ENCODE measurements at regions not wholly inside any gene's neighbourhood (a gene's known extent, or its start where the extent isn't known, plus 50 kb on each side); places are given as distances from the start of the nearest gene placed in this dataset.

- DNase-seq (ENCODE audit: low read depth), result no peak
These were observed 340.1 kb upstream of the MGMT start for GRCh38 chr10:129126982-129127381.

DNA sequence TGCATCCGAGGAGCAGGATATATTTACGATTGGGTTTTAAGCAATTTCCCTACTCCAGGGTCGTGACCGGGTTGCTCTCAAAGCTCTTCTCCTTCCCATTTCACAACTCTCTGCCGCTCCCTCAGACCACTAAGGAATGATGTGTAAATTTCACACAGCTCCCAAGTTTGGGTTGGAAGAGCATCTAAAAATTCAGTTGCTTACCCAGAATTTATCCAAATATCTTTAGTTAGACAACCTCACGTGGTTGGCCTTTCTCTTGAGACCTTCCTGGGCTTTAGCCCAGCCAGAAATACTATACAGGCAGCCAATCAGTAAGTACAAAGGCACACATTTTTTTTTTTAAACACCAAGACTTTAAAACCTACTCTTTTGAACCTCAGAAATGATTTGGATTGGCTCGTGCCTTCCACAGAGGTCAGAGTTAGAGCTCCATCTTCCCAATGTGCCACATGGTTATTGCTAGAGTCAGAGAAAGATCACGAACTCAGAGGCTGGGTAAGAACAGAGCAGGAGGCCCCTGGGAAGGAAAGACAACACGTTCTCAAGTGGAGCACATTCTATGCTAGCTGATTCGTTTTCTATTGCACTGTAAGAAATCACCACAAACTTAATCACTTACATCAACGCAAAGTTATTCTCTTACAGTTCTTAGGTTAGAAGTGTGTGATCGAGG lies 335.4 kb upstream of the MGMT start:
- no peak for DNase-seq (ENCODE audit: low read depth)

- DNase-seq (ENCODE audit: low read depth), result no peak
These were observed 333.2 kb upstream of the MGMT start for GRCh38 chr10:129133856-129134255.

DNA sequence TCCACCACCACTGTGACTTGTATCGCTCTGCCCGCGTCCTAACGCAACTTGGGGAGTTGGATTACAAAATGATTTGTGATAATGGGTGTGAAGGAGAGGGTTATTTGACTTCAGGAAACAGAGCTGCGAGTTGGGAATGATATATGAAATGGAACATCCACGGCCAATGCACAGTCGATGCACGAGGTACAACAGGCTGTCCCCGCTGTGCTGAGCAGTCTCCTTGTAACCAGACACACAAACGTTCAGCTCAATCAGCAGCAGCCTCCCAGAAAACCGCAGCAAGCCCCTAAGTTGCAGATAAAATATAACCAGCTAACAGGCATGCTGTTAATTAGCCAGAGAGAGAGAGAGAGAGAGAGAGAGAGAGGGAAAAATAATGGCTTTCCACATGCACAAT lies 332.7 kb upstream of the MGMT start:
- no peak for DNase-seq (ENCODE audit: low read depth)

- DNase-seq (ENCODE audit: low read depth), result no peak
These were observed 331.4 kb upstream of the MGMT start for GRCh38 chr10:129135624-129136023.

DNA sequence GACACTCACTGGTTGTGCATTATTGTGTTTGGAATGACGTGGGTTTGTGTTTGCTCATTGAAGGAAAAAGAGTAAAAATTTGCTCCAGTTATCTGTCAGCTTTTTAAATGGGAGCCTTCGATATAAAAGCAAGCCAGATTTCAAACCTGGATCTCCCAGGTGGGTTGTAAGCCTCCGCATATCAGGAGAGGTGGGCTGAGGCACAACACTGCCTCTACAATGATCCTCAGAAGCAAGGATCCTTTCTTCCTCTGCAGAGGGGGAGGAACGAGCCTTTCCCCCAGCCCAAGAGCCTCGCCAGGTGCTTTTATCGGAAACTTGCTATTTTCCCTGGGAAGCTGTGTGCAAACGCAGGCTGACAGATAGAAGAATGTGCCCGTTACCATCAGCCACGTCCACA lies 331.0 kb upstream of the MGMT start:
- no peak for DNase-seq (ENCODE audit: low read depth)

- no peak for DNase-seq (ENCODE audit: low read depth)
These were observed 330.1 kb upstream of the MGMT start for GRCh38 chr10:129136951-129137350.

GRCh38 chr10:129140921-129141885 lies 325.8 kb upstream of the MGMT start:
- DNase-seq (ENCODE audit: low read depth), result no peak

DNA sequence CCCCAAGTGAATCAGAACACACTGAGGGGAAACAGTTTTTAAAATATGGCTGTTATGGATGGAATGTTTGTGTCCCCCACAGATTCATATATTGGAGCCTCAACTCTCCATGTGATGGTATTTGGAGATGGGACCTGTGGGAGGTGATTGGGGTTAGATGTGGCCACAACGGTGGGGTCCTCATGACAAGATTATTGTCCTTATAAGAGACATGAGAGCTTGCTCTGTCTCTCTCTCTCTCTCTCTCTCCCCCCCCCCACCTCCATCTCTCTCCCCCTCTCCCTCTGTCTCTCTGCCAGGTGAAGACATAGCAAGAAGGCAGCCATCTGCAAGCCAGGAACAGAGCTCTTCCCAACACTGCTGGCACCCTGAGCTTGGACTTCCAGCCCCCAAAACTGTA lies 315.8 kb upstream of the MGMT start:
- no peak for DNase-seq (ENCODE audit: low read depth)

DNA sequence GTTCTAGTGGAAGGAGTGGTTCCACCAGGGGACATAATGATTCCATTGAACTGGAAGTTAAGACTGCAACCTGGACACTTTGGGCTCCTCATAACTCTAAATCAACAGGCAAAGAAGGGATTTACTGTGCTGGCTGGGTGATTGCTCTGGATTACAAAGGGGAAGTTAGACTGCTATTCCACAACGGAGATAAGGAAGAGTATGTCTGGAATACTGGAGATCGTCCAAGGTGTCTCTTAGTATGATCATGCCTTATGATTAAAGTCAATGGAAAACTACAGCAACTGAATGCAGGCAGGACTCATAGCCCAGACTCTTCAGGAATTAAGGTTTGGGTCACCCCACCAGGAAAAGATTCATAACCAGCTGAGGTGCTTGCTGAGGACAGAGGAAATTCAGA lies 310.6 kb upstream of the MGMT start:
- DNase-seq (ENCODE audit: low read depth), result no peak

GRCh38 chr10:129157185-129157584 lies 309.9 kb upstream of the MGMT start:
- DNase-seq (ENCODE audit: low read depth), result no peak

DNA sequence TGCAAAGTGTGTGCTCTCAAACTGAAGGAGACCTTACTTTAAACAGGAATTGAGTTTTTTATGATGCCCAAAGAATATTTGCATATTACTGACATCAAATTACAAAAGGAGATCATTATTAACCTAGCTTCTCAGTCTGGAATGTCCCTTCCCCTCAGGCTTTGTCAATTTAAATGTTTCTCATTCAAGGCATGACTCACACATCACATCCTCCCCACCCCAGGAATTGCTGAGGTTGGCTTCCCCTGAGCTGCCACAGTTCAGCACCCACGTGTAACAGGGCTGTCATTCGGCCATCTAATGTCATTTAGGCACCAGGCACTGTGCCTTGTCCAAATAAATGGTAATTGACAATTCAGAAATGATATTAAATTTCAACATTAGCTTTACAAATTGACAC lies 305.9 kb upstream of the MGMT start:
- DNase-seq (ENCODE audit: low read depth), result peak; percentile 50

DNA sequence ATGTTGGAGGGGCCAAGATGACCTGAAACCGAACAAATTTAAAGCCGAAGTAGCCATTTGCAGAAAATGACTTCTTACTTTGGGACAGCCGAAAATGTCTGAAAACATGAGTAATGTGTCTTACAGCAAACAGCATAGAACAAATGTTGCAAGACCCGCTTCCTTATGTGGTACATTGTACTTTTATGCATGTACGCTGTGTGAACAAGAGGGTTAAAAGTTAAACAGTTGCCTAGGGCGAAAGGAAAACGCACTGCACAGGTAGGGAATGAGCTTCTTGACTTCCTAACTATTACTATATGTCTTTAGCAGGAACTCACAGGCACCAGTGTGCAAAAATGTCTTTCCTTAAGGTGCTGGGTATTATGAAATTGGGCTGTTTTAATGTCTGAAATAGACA lies 303.5 kb upstream of the MGMT start:
- DNase-seq (ENCODE audit: low read depth), result no peak

- DNase-seq (ENCODE audit: low read depth), result no peak
These were observed 301.8 kb upstream of the MGMT start for GRCh38 chr10:129165076-129165720.

- no peak for DNase-seq (ENCODE audit: low read depth)
These were observed 301.3 kb upstream of the MGMT start for GRCh38 chr10:129165770-129166169.

- no peak for DNase-seq (ENCODE audit: low read depth)
These were observed 298.4 kb upstream of the MGMT start for GRCh38 chr10:129168660-129169059.

DNA sequence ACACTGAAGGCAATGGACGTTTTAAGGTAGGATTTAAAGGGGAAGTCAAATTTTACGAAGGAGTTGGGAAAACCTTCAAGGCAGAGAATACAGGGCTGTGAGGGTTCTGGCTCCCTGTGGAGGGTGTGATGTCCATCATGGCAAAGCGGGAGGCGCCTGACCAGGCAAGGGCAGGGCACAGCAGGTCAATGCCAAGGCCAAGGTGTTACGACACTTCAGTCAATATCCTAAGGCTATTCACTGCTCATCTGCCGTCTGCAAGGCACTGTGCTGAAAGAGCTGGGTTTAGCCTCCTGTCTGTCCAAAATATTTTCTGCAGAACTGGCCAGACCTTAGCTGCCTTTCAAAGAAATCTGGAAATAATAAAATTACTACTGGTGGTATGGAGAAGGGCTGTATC lies 297.9 kb upstream of the MGMT start:
- DNase-seq (ENCODE audit: low read depth), result no peak

DNA sequence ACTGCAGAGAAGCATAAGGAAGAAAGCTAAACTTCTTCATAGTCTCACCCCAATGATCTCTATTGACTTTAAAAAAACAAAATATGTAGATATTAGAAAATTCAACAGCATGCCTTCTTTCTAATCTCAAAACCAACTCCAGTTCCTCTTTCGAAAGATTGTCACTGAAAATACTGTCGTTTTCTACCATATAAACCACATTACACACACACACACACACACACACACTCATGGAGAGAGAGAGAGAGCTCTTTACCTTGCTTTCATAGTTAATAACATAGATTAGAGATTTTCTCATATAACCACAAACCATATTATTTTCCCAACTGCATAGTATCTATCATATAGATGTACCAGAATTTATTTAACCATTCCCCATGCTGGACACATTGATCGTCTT lies 296.2 kb upstream of the MGMT start:
- DNase-seq (ENCODE audit: low read depth), result no peak

DNA sequence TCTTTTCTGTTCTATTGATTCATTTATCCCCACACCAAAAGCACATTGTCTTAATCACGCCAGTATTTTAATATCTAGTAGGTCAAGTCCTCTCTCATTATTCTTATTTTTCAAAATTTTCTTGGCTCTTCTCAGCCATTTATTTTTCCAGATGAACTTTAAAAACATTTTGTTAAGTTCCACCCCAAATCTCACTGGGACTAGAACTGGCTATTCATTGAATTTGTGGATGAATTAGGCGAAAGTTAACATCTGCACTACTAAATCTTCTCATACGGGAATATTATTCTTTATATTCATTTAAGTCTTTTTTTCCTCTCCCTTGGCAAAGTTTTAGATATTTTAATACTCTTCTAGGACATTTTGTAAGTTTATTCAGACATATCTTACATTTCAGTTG lies 295.2 kb upstream of the MGMT start:
- DNase-seq (ENCODE audit: low read depth), result no peak

- DNase-seq (ENCODE audit: low read depth), result no peak
These were observed 292.6 kb upstream of the MGMT start for GRCh38 chr10:129174232-129175014.

- DNase-seq (ENCODE audit: low read depth), result no peak
These were observed 287.6 kb upstream of the MGMT start for GRCh38 chr10:129179245-129179971.
